Parathyroid adenoma (tissue), 2 donors: ENCODE measurements at regions not wholly inside any gene's neighbourhood (a gene's known extent, or its start where the extent isn't known, plus 50 kb on each side); places are given as distances from the start of the nearest gene placed in this dataset.
"Not testable (repeated sequence)": the region's sequence is repeated elsewhere in the genome, so short reads cannot be mapped to it uniquely, and the experiment has no call there.

ENCODE experiments used
- H2AFZ ChIP-seq: fragments of 300-600 bp; sonication (generic); one replicate; pipeline ENCODE4 v1.7.0; 2017; ENCODE audit warnings: antibody characterized with exemption, mild to moderate bottlenecking
- H3K27ac ChIP-seq: fragments of 300-600 bp; sonication (generic); one replicate; pipeline ENCODE4 v1.7.0; 2017
- H3K27me3 ChIP-seq: fragments of 300-600 bp; sonication (generic); one replicate; pipeline ENCODE4 v1.7.0; 2017; ENCODE audit warnings: low read length; ENCODE audit not compliant: control insufficient read depth, insufficient read depth
- H3K36me3 ChIP-seq: fragments of 300-600 bp; sonication (generic); one replicate; pipeline ENCODE4 v1.7.0; 2017; ENCODE audit warnings: low read length; ENCODE audit not compliant: control insufficient read depth, insufficient read depth
- H3K4me1 ChIP-seq: fragments of 300-600 bp; sonication (generic); one replicate; pipeline ENCODE4 v1.7.0; 2017; ENCODE audit warnings: control low read depth
- H3K4me2 ChIP-seq: fragments of 300-600 bp; sonication (generic); one replicate; pipeline ENCODE4 v1.7.0; 2017; ENCODE audit warnings: low read length
- H3K4me3 ChIP-seq: fragments of 300-600 bp; sonication (generic); one replicate; pipeline ENCODE4 v1.7.0; 2017; ENCODE audit warnings: low read depth, low read length
- H3K79me2 ChIP-seq: fragments of 300-600 bp; sonication (generic); one replicate; pipeline ENCODE4 v1.7.0; 2017; ENCODE audit warnings: control low read depth
- H3K9ac ChIP-seq: fragments of 300-600 bp; sonication (generic); one replicate; pipeline ENCODE4 v1.7.0; 2017; ENCODE audit warnings: mild to moderate bottlenecking
- H3K9me3 ChIP-seq: fragments of 300-600 bp; sonication (generic); one replicate; pipeline ENCODE4 v1.7.0; 2017; ENCODE audit warnings: low read length; ENCODE audit not compliant: control insufficient read depth
- CTCF ChIP-seq: fragments of 300-600 bp; sonication (generic); IDR thresholded peaks from one replicate; pipeline ENCODE4 v1.7.0; 2017; ENCODE audit warnings: antibody characterized with exemption, mild to moderate bottlenecking
- donor health status: primary hyperparathyroidism.

GRCh38 chr1:185433667-185434066 is 116.6 kb upstream of the IVNS1ABP start:
- Histone ChIP-seq H3K9me3 (no peaks in the 10 kb centered on the region), H3K27me3 (no peaks in the 10 kb centered on the region), H3K4me1 (no peaks in the 10 kb centered on the region), H3K79me2 (no peaks in the 10 kb centered on the region), H3K27ac (no peak overlapping the region), H3K9ac (no peak overlapping the region), H3K4me2 (no peak overlapping the region), H3K4me3 (no peak overlapping the region), H3K36me3 (no peaks in the 10 kb centered on the region), H2AFZ (no peak overlapping the region)
- TF ChIP-seq CTCF = no peak

DNA sequence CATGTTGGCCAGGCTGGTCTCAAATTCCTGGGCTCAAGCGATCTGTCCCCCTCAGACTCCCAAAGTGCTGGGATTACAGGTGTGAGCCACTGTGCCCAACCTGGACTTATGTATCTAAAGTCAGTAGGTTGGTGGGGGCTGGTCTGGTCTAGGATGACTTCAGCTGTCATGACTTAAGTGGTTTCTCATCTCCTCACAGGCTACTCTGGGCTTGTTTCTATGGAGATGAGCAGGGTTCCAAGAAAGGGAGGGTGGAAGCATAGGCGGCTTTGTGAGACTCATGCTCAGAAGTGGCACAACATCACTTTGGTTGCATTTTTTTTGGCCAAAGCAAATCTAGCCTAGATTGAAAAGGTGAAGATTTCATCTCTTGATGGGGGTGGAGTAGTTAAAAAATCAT is 115.9 kb upstream of the IVNS1ABP start:
- Histone ChIP-seq H3K27ac (no peak overlapping the region), H3K4me2 (no peak overlapping the region), H3K27me3 (no peaks in the 10 kb centered on the region), H3K79me2 (no peaks in the 10 kb centered on the region), H3K36me3 (no peaks in the 10 kb centered on the region), H3K9ac (no peak overlapping the region), H3K4me3 (no peak overlapping the region), H3K4me1 (no peaks in the 10 kb centered on the region), H3K9me3 (no peaks in the 10 kb centered on the region), H2AFZ (no peak overlapping the region)
- TF ChIP-seq CTCF = no peak

- TF ChIP-seq CTCF = no peak
- Histone ChIP-seq H3K36me3 (no peaks in the 10 kb centered on the region), H3K4me1 (no peaks in the 10 kb centered on the region)
Observed at GRCh38 chr1:185431612-185432011, 114.6 kb upstream of the IVNS1ABP start.

DNA sequence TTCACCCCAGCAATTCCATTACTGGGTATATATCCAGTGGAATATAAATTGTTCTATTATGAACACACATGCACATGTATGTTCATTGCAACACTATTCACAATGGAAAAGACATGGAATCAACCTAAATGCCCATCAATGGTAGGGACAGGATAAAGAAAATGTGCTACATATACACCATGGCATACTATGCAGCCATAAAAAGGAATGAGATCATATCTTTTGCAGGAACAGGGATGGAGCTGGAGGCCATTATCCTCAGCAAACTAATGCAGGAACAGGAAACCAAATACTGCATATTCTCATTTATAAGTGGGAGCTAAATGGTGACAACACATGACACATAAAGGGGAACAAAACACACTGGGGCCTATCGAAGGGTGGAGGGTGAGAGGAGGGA is 112.6 kb upstream of the IVNS1ABP start:
- H3K36me3 ChIP-seq, H3K4me3 ChIP-seq, H3K27ac ChIP-seq, H2AFZ ChIP-seq, H3K9ac ChIP-seq, H3K4me1 ChIP-seq, H3K79me2 ChIP-seq, H3K27me3 ChIP-seq, H3K9me3 ChIP-seq, H3K4me2 ChIP-seq: not testable (repeated sequence)

More at GRCh38 chr1:185431612-185432011, 114.6 kb upstream of the IVNS1ABP start:
- Histone ChIP-seq H3K27ac (no peak overlapping the region), H3K27me3 (no peaks in the 10 kb centered on the region), H3K79me2 (no peaks in the 10 kb centered on the region), H2AFZ (no peak overlapping the region), H3K9ac (no peak overlapping the region), H3K9me3 (no peaks in the 10 kb centered on the region), H3K4me3 (no peak overlapping the region), H3K4me2 (no peak overlapping the region)

DNA sequence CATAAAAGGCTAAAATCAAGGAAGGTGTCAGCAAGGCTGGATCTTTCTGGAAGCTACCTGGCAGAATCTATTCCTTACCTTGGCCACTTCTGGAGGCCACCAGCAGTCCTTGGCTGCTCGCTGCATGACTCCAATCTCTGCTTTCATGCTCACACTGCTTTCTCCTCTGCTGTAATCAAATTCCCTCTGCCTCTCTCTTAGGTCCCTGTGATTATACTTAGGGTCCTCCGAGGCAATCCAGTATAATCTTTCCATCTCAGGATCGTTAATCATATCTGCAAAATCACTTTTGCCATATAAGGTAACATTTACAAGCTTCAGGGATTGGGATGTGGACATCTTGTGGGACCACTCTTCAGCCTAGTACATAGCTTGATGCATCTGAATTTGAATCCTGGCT is 110.7 kb upstream of the IVNS1ABP start:
- no peaks in the 10 kb centered on the region for H3K79me2 ChIP-seq
- H3K27ac ChIP-seq = peak overlapping the region; percentile 8
- no peak overlapping the region for H3K4me3 ChIP-seq
- no peak overlapping the region for H3K4me2 ChIP-seq
- no peaks in the 10 kb centered on the region for H3K9me3 ChIP-seq
- no peaks in the 10 kb centered on the region for H3K27me3 ChIP-seq
- H2AFZ ChIP-seq = no peak overlapping the region
- H3K36me3 ChIP-seq = no peaks in the 10 kb centered on the region
- no peak for TF ChIP-seq CTCF
- no peak overlapping the region for H3K9ac ChIP-seq
- H3K4me1 ChIP-seq = no peaks in the 10 kb centered on the region
